NCI-H524 treated with DMSO at 0.1 percent for 48 hours (cell line): ENCODE measurements at regions not wholly inside any gene's neighbourhood (a gene's known extent, or its start where the extent isn't known, plus 50 kb on each side); places are given as distances from the start of the nearest gene placed in this dataset.
"Not testable (repeated sequence)": the region's sequence is repeated elsewhere in the genome, so short reads cannot be mapped to it uniquely, and the experiment has no call there.

Experiments
- DNase-seq: peaks from one replicate; lab custom pipeline; 2025; lab: John Stamatoyannopoulos, UW

GRCh38 chr12:107590814-107591375, 94.7 kb upstream of the PWP1 start:
- no peak for DNase-seq

- no peak for DNase-seq
Measured at GRCh38 chr12:107593713-107594381, 91.8 kb upstream of the PWP1 start.

- DNase-seq = no peak
Measured at GRCh38 chr12:107594995-107595394, 90.6 kb upstream of the PWP1 start.

GRCh38 chr12:107597695-107598410, 87.7 kb upstream of the PWP1 start:
- no peak for DNase-seq

GRCh38 chr12:107598906-107599305, 86.7 kb upstream of the PWP1 start:
- DNase-seq = no peak

GRCh38 chr12:107600581-107601144, 84.9 kb upstream of the PWP1 start:
- peak; percentile 90 for DNase-seq

- no peak for DNase-seq
Measured at GRCh38 chr12:107602446-107602845, 83.2 kb upstream of the PWP1 start.

GRCh38 chr12:107605293-107605692, 80.3 kb upstream of the PWP1 start:
- DNase-seq = no peak

GRCh38 chr12:107607464-107608392, 77.9 kb upstream of the PWP1 start:
- DNase-seq = peak; percentile 54

- not testable (repeated sequence) for DNase-seq
Measured at GRCh38 chr12:107608779-107609178, 76.8 kb upstream of the PWP1 start.

GRCh38 chr12:107610021-107610859, 75.4 kb upstream of the PWP1 start:
- no peak for DNase-seq

- DNase-seq = no peak
Measured at GRCh38 chr12:107612508-107612907, 73.1 kb upstream of the PWP1 start.

GRCh38 chr12:107616941-107617340, 68.7 kb upstream of the PWP1 start:
- DNase-seq = no peak

GRCh38 chr12:107618106-107618505, 67.5 kb upstream of the PWP1 start:
- DNase-seq = no peak

- no peak for DNase-seq
Measured at GRCh38 chr12:107619831-107620230, 65.8 kb upstream of the PWP1 start.

GRCh38 chr12:107622001-107622400, 63.6 kb upstream of the PWP1 start:
- no peak for DNase-seq

- no peak for DNase-seq
Measured at GRCh38 chr12:107624493-107624892, 61.1 kb upstream of the PWP1 start.

GRCh38 chr12:107631715-107632114, 53.9 kb upstream of the PWP1 start:
- DNase-seq = no peak

- no peak for DNase-seq
Measured at GRCh38 chr12:107632246-107632645, 53.4 kb upstream of the PWP1 start.

GRCh38 chr12:107634530-107634929, 51.1 kb upstream of the PWP1 start:
- DNase-seq = no peak

GRCh38 chr12:107635139-107635538, 50.5 kb upstream of the PWP1 start:
- DNase-seq = no peak
